IMR-90 (cell line): ENCODE measurements at regions not wholly inside any gene's neighbourhood (a gene's known extent, or its start where the extent isn't known, plus 50 kb on each side); places are given as distances from the start of the nearest gene placed in this dataset.

Experiments used
- ATAC-seq: fragments of 200-7000 bp; cut with Tn5 transposase; 2 replicates; pipeline ENCODE4 v1.9.1; 2020; ENCODE audit warnings: low read depth, mild to moderate bottlenecking, moderate library complexity
- BruUV-seq: library from RNA; stranded (reverse); fragments of 400-500 nt; replicated peaks from 2 replicates; lab custom pipeline; 2021; lab: Mats Ljungman, UMichigan
- CTCF ChIA-PET: fragments of 300-600 bp; formaldehyde crosslinking; extraction: SDS; loops from one replicate; lab custom pipeline; 2021; ENCODE audit warnings: antibody characterized with exemption; lab: Yijun Ruan, JAX
- POLR2A ChIA-PET: fragments of 300-600 bp; sonication (Branson Sonifier 250); formaldehyde crosslinking; loops from one replicate; lab custom pipeline; 2022; ENCODE audit warnings: antibody characterized with exemption; ENCODE audit not compliant: unreplicated experiment; lab: Charles Lee
- DNase-seq: peaks from one replicate; pipeline ENCODE4 v3.0.0; 2013
- H2AFZ ChIP-seq: replicated peaks from 2 replicates; pipeline ENCODE3; 2013; ENCODE audit warnings: low read length, mild to moderate bottlenecking; ENCODE audit not compliant: poor library complexity
- H2AK5ac ChIP-seq: 2 replicates; pipeline ENCODE4 v1.6.1; 2013; ENCODE audit warnings: low read depth, low read length, inconsistent platforms
- H2AK9ac ChIP-seq: replicated peaks from 2 replicates; pipeline ENCODE3; 2013; ENCODE audit warnings: mild to moderate bottlenecking, low read depth, low read length, moderate library complexity; ENCODE audit not compliant: poor library complexity
- H2BK120ac ChIP-seq: 2 replicates; pipeline ENCODE4 v1.6.1; 2013; ENCODE audit warnings: low read depth, low read length, inconsistent platforms
- H2BK15ac ChIP-seq: 3 replicates; pipeline ENCODE4 v1.6.1; 2013; ENCODE audit warnings: low read depth, low read length, inconsistent platforms
- H2BK20ac ChIP-seq: 2 replicates; pipeline ENCODE4 v1.6.1; 2013; ENCODE audit warnings: low read depth, mild to moderate bottlenecking, inconsistent platforms, low read length, moderate library complexity
- H2BK5ac ChIP-seq: 2 replicates; pipeline ENCODE4 v1.6.1; 2013; ENCODE audit warnings: mild to moderate bottlenecking, low read depth, low read length, inconsistent platforms; ENCODE audit not compliant: poor library complexity, severe bottlenecking
- H3K14ac ChIP-seq: replicated peaks from 2 replicates; pipeline ENCODE4 v1.6.1; 2013; ENCODE audit warnings: low read depth, low read length, inconsistent platforms
- H3K18ac ChIP-seq: 2 replicates; pipeline ENCODE4 v1.6.1; 2013; ENCODE audit warnings: low read depth, low read length, control low read depth
- H3K23ac ChIP-seq: 2 replicates; pipeline ENCODE4 v1.6.1; 2013; ENCODE audit warnings: low read depth, low read length, inconsistent platforms
- H3K27ac ChIP-seq: 2 replicates; pipeline ENCODE4 v1.5.1; 2013; ENCODE audit warnings: mild to moderate bottlenecking, control low read depth, low read length; ENCODE audit not compliant: insufficient read depth
- H3K27me3 ChIP-seq: 2 replicates; pipeline ENCODE4 v1.6.1; 2013; ENCODE audit warnings: low read length; ENCODE audit not compliant: control insufficient read depth, insufficient read depth
- H3K36me3 ChIP-seq: 2 replicates; pipeline ENCODE4 v1.6.1; 2013; ENCODE audit warnings: low read length, mixed read lengths; ENCODE audit not compliant: control insufficient read depth, insufficient read depth
- H3K4ac ChIP-seq: 2 replicates; pipeline ENCODE4 v1.6.1; 2013; ENCODE audit warnings: low read depth, low read length, inconsistent platforms
- H3K4me1 ChIP-seq: 2 replicates; pipeline ENCODE4 v1.6.1; 2013; ENCODE audit warnings: low read length, mixed read lengths; ENCODE audit not compliant: control insufficient read depth, insufficient read depth
- H3K4me2 ChIP-seq: 2 replicates; pipeline ENCODE4 v1.6.1; 2013; ENCODE audit warnings: low read depth, mild to moderate bottlenecking, control low read depth, low read length, moderate library complexity
- H3K4me3 ChIP-seq: 2 replicates; pipeline ENCODE4 v1.5.1; 2013; ENCODE audit warnings: low read depth, mild to moderate bottlenecking, control low read depth, low read length, moderate library complexity; ENCODE audit not compliant: insufficient read depth
- H3K56ac ChIP-seq: 2 replicates; pipeline ENCODE4 v1.6.1; 2013; ENCODE audit warnings: low read length, inconsistent platforms; ENCODE audit not compliant: insufficient read depth; ENCODE audit errors: extremely low read depth
- H3K79me1 ChIP-seq, 2 experiments: 2 replicates each; pipeline ENCODE4 v1.6.1; 2013; ENCODE audit warnings: low read length in 2 of 2, inconsistent platforms in 1 of 2, low read depth in 1 of 2
- H3K9ac ChIP-seq: 2 replicates; pipeline ENCODE4 v1.6.1; 2013; ENCODE audit warnings: low read depth, low read length, control low read depth
- H3K9me1 ChIP-seq: 2 replicates; pipeline ENCODE4 v1.6.1; 2013; ENCODE audit warnings: low read length, inconsistent platforms; ENCODE audit not compliant: insufficient read depth
- H3K9me3 ChIP-seq: 2 replicates; pipeline ENCODE4 v1.6.1; 2013; ENCODE audit warnings: low read length; ENCODE audit not compliant: control insufficient read depth, insufficient read depth
- H4K20me1 ChIP-seq: 2 replicates; pipeline ENCODE4 v1.6.1; 2013; ENCODE audit warnings: low read length, inconsistent platforms; ENCODE audit not compliant: insufficient read depth
- H4K5ac ChIP-seq: 2 replicates; pipeline ENCODE4 v1.6.1; 2013; ENCODE audit warnings: mild to moderate bottlenecking, low read depth, low read length, control low read depth
- H4K8ac ChIP-seq, 2 experiments: 2 replicates each; pipeline ENCODE4 v1.6.1; 2013; ENCODE audit warnings: low read depth in 2 of 2, low read length in 2 of 2, control low read depth in 1 of 2, inconsistent platforms in 1 of 2
- H4K91ac ChIP-seq: 2 replicates; pipeline ENCODE4 v1.6.1; 2013; ENCODE audit warnings: low read depth, low read length, inconsistent platforms; ENCODE audit not compliant: insufficient read depth
- CEBPB ChIP-seq: IDR thresholded peaks from 2 replicates; pipeline ENCODE4 v1.6.1; 2012; ENCODE audit warnings: low read depth, low read length, improper control_type of control experiment
- CHD1 ChIP-seq: IDR thresholded peaks from 2 replicates; pipeline ENCODE4 v1.6.1; 2012; ENCODE audit warnings: low read depth, low read length, improper control_type of control experiment
- MAZ ChIP-seq: IDR thresholded peaks from 2 replicates; pipeline ENCODE4 v1.6.1; 2012; ENCODE audit warnings: low read depth, mild to moderate bottlenecking, low read length, improper control_type of control experiment, moderate library complexity, borderline replicate concordance
- RCOR1 ChIP-seq: IDR thresholded peaks from 2 replicates; pipeline ENCODE4 v1.6.1; 2012; ENCODE audit warnings: mild to moderate bottlenecking, low read length, improper control_type of control experiment; ENCODE audit not compliant: insufficient replicate concordance
- RFX5 ChIP-seq: IDR thresholded peaks from 2 replicates; pipeline ENCODE4 v1.8.0; 2012; ENCODE audit warnings: low read depth, mild to moderate bottlenecking, low read length, moderate library complexity
- SMC3 ChIP-seq: fragments of 150-350 bp; IDR thresholded peaks from 2 replicates; pipeline ENCODE4 v1.6.1; 2016; ENCODE audit warnings: low read depth, mild to moderate bottlenecking, antibody characterized with exemption, low read length, moderate library complexity
- WGBS, 2 experiments: methylation state at CpG; one replicate each; pipeline versions ENCODE4 v1.1.5 to v1.1.7; 2013; ENCODE audit warnings: missing lambda C conversion rate in 2 of 2; ENCODE audit not compliant: insufficient read length in 1 of 2; ENCODE audit errors: extremely low coverage in 2 of 2; 5-methylcytosine and 5-hydroxymethylcytosine counted together
- dilution Hi-C: fragments of 300-500 bp; cut with HindIII; formaldehyde crosslinking; loops from one replicate; pipeline ENCODE4 v1.14.3; 2018; ENCODE audit warnings: low sequenced_read_pairs; ENCODE audit not compliant: unreplicated experiment
- in situ Hi-C: fragments of 300-500 bp; cut with MboI; formaldehyde crosslinking; loops from 3 replicates; pipeline ENCODE4 v1.14.3; 2019; ENCODE audit warnings: low sequenced_read_pairs, inconsistent platforms, mixed read lengths
- intact Hi-C: fragments of 100-400 bp; cut with micrococcal nuclease; formaldehyde crosslinking; loops from 2 replicates; pipeline ENCODE4 v1.10.0; 2022
- TF ChIP-seq, protein P1 (sequence below): fragments of 150-350 bp; IDR thresholded peaks from 2 replicates; pipeline ENCODE4 v1.6.1; 2017; ENCODE audit warnings: mild to moderate bottlenecking, antibody characterized with exemption, low read length, low read depth

DNA sequence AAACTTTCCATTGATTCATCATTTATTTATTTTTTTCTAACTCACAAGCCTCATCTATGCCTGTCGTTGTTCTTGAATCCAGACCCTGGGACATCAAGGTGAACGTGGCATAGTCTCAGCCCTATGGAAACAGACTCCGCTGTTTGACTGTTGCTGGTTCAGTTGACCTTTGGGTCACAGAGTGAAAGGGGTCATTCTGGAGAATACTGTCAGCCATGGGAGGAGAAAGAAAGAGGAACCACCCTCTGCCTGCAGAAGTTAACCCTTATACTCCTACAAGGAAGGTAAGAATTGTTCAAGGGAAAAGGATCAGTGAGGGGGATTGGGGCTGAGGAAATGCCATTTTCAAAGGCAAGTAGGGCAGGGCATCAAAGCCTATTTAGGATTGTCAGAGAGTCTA is 387.6 kb upstream of the MAF start:
- H2BK120ac ChIP-seq = no peak overlapping the region
- no peak overlapping the region for H2BK5ac ChIP-seq
- no peak overlapping the region for H3K9ac ChIP-seq
- no peak overlapping the region for H3K27ac ChIP-seq
- no peak overlapping the region for H3K18ac ChIP-seq
- in situ Hi-C loops (no loop called here), dilution Hi-C loops (no loop called here), intact Hi-C loops (no loop called here)
- H4K5ac ChIP-seq = no peak overlapping the region
- no peak overlapping the region for H2AK5ac ChIP-seq
- H4K91ac ChIP-seq = no peak overlapping the region
- no peak overlapping the region for H3K14ac ChIP-seq
- H3K4ac ChIP-seq = no peak overlapping the region
- H2AFZ ChIP-seq = no peak overlapping the region
- H3K4me3 ChIP-seq = no peak overlapping the region
- H3K23ac ChIP-seq = no peak overlapping the region
- no peaks in the 10 kb centered on the region for H3K4me1 ChIP-seq
- ATAC-seq (no peak), DNase-seq (no peak)
- H3K4me2 ChIP-seq = no peak overlapping the region
- no peak overlapping the region for H2AK9ac ChIP-seq
- no peak for TF ChIP-seq SMC3
- TF ChIP-seq CEBPB = no peak
- no peak for TF ChIP-seq RCOR1
- no peak for TF ChIP-seq RFX5
- no peak for TF ChIP-seq MAZ
- TF ChIP-seq CHD1 = no peak
- TF ChIP-seq, protein P1, sequence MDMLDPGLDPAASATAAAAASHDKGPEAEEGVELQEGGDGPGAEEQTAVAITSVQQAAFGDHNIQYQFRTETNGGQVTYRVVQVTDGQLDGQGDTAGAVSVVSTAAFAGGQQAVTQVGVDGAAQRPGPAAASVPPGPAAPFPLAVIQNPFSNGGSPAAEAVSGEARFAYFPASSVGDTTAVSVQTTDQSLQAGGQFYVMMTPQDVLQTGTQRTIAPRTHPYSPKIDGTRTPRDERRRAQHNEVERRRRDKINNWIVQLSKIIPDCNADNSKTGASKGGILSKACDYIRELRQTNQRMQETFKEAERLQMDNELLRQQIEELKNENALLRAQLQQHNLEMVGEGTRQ = no peak
- no peak overlapping the region for H2BK20ac ChIP-seq
- no peaks in the 10 kb centered on the region for H3K27me3 ChIP-seq
- ChIA-PET CTCF (no interaction called here), POLR2A (no interaction called here)
- no TSS peak for BruUV-seq
- peaks cover 2% of the 10 kb centered on the region; the same call in 1 of the 2 replicates for H3K9me3 ChIP-seq
- H3K79me1 ChIP-seq = no peaks in the 10 kb centered on the region
- no peak overlapping the region for H4K8ac ChIP-seq
- H4K20me1 ChIP-seq = no peaks in the 10 kb centered on the region
- no peaks in the 10 kb centered on the region for H3K36me3 ChIP-seq
- H2BK15ac ChIP-seq = no peak overlapping the region
- H3K56ac ChIP-seq = no peak overlapping the region
- WGBS, 2 experiments = no CpG with 5 or more reads among the region's 3 CpGs
- H3K9me1 ChIP-seq = no peaks in the 10 kb centered on the region
